ENCODE measurements at regions not wholly inside any gene's neighbourhood (a gene's known extent, or its start where the extent isn't known, plus 50 kb on each side); places are given as distances from the start of the nearest gene placed in this dataset.
"Not testable (repeated sequence)": the region's sequence is repeated elsewhere in the genome, so short reads cannot be mapped to it uniquely, and the experiment has no call there.

- no peak for DNase-seq (ENCODE audit: extremely low spot score)
- TF ChIP-seq ZNF384 (IDR thresholded peaks at IDR 0.05) (no peak), FOXK2 (IDR thresholded peaks at IDR 0.05) (no peak), SUZ12 (IDR thresholded peaks at IDR 0.05) (no peak), TARDBP (IDR thresholded peaks at IDR 0.05) (no peak), HDGF (IDR thresholded peaks at IDR 0.05; ENCODE audit: borderline replicate concordance) (no peak), FOXM1 (IDR thresholded peaks at IDR 0.05; ENCODE audit: borderline replicate concordance) (no peak)
- POLR2A ChIA-PET = no interaction called here
- CTCF ChIA-PET = interaction anchor here (0.6 kb wide), 1 partner anchor 8 kb away, joined by 4 read pairs; no protein-coding TSS in a partner anchor
These were observed 558.6 kb upstream of the SEMA6A start for GRCh38 chr5:117133198-117133597.

- DNase-seq (ENCODE audit: extremely low spot score) = no peak
- TF ChIP-seq SUZ12 (IDR thresholded peaks at IDR 0.05) (no peak), BHLHE40 (IDR thresholded peaks at IDR 0.05; ENCODE audit: borderline replicate concordance) (no peak), ZNF384 (IDR thresholded peaks at IDR 0.05) (no peak), ARNT (IDR thresholded peaks at IDR 0.05) (no peak), NFRKB (IDR thresholded peaks at IDR 0.05) (no peak), CTBP1 (IDR thresholded peaks at IDR 0.05; ENCODE audit: borderline replicate concordance) (no peak)
- CTCF ChIA-PET = no interaction called here
- POLR2A ChIA-PET = no interaction called here
These were observed 557.3 kb upstream of the SEMA6A start for GRCh38 chr5:117131876-117132275.

DNA sequence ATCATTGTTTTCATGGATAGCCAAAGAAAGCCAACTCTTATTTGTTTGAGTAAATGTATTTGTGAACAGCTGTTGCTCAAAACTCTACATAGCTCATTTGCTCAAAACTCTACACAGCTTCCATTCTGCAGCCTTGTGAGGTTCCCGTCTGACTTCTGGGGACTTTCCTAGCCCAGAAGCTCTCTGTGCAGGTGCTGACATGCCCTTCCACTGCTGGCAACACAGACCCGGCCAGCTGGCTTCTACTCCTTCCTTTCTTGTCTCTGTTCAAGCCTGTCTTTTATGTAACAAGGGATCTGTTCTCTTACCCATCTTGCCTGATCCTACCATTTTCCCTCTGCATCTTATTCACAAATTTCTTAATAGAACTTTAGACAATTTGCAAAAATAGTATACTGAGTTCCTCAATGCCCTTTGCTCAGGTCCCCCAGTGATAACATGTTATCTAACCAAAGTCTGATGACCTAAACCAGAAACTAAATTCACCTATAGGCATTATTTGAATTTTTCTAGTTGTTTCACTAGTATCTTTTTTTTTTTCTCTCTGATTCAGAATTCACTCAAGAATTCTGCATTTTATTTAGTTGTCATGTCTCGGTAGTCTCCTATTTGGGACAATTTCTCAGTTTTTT is 556.5 kb upstream of the SEMA6A start:
- ChIA-PET POLR2A (no interaction called here), CTCF (interaction anchor here (0.5 kb wide), 1 partner anchor 70 kb away, joined by 3 read pairs; no protein-coding TSS in a partner anchor)
- DNase-seq (ENCODE audit: extremely low spot score) = no peak
- no peak for TF ChIP-seq LEF1 (IDR thresholded peaks at IDR 0.05; ENCODE audit: borderline replicate concordance)

DNA sequence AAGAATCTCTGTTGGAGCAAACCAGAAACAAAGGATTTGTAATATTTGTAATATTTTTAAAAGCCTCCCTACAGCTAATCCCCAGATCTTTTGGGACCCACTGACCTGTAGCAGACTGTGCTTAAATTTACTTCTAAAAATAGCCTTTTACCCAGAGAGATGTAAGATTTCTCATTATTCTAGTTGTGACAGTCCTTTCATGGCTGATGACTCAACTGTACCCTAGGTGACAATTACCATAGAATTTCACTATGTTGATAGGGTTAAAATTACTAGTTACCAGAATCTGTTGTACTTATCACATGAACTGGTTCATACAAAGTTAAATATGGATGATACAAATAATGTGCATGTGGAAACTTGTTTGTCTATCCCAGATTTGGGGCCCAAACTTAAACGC is 543.9 kb upstream of the SEMA6A start:
- TF ChIP-seq FOXA1 (IDR thresholded peaks at IDR 0.05) = no peak
- no peak for TF ChIP-seq HDGF (IDR thresholded peaks at IDR 0.05; ENCODE audit: borderline replicate concordance)
- no peak for TF ChIP-seq FOXK2 (IDR thresholded peaks at IDR 0.05)
- POLR2A ChIA-PET = no interaction called here
- no peak for DNase-seq (ENCODE audit: extremely low spot score)
- CTCF ChIA-PET = no interaction called here

- CTCF ChIA-PET = interaction anchor here (0.6 kb wide), 1 partner anchor 18 kb away, joined by 3 read pairs; no protein-coding TSS in a partner anchor
- DNase-seq (ENCODE audit: extremely low spot score); POLR2A ChIA-PET: not testable (repeated sequence)
These were observed 542.7 kb upstream of the SEMA6A start for GRCh38 chr5:117117314-117117713.

DNA sequence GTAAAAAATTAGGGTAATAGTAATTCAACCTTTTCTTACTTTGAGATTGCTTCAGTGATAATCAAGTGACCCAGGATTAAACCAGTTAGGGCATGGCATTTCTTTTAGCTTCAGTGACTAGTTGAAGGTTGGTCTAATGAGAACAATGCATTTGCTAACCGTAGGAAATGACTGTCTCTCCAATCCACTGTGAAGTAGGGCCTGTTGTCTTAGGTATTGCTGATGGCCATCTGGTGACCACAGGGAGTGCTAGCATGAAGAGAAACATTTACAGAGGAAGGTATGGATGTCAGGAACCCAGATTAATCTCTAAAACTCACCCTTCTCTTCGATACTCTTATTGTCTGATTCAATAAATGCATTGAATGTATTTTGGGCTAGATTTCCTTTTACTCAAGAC is 535.9 kb upstream of the SEMA6A start:
- POLR2A ChIA-PET = no interaction called here
- CTCF ChIA-PET = no interaction called here
- TF ChIP-seq SUZ12 (IDR thresholded peaks at IDR 0.05) (no peak), LEF1 (IDR thresholded peaks at IDR 0.05; ENCODE audit: borderline replicate concordance) (no peak), PKNOX1 (IDR thresholded peaks at IDR 0.05) (no peak), FOXA1 (IDR thresholded peaks at IDR 0.05) (no peak), ZNF384 (IDR thresholded peaks at IDR 0.05) (no peak), L3MBTL2 (conservative IDR thresholded peaks at IDR 0.05) (no peak), TARDBP (IDR thresholded peaks at IDR 0.05) (no peak), BHLHE40 (IDR thresholded peaks at IDR 0.05; ENCODE audit: borderline replicate concordance) (no peak), HDGF (IDR thresholded peaks at IDR 0.05; ENCODE audit: borderline replicate concordance) (no peak), ARNT (IDR thresholded peaks at IDR 0.05) (no peak), NFRKB (IDR thresholded peaks at IDR 0.05) (no peak), CTBP1 (IDR thresholded peaks at IDR 0.05; ENCODE audit: borderline replicate concordance) (no peak), SP1 (IDR thresholded peaks at IDR 0.05) (no peak), ELF4 (IDR thresholded peaks at IDR 0.05) (no peak), FOXM1 (IDR thresholded peaks at IDR 0.05; ENCODE audit: borderline replicate concordance) (no peak), FOXK2 (IDR thresholded peaks at IDR 0.05) (no peak)
- no peak for DNase-seq (ENCODE audit: extremely low spot score)

GRCh38 chr5:117107859-117108258 is 533.2 kb upstream of the SEMA6A start:
- CTCF ChIA-PET = no interaction called here

More at GRCh38 chr5:117107859-117108258, 533.2 kb upstream of the SEMA6A start:
- no peak for TF ChIP-seq ZNF384 (IDR thresholded peaks at IDR 0.05)
- TF ChIP-seq LEF1 (IDR thresholded peaks at IDR 0.05; ENCODE audit: borderline replicate concordance) = no peak
- no peak for TF ChIP-seq FOXK2 (IDR thresholded peaks at IDR 0.05)
- TF ChIP-seq CTBP1 (IDR thresholded peaks at IDR 0.05; ENCODE audit: borderline replicate concordance) = no peak
- no peak for TF ChIP-seq FOXA1 (IDR thresholded peaks at IDR 0.05)
- no peak for TF ChIP-seq ELF4 (IDR thresholded peaks at IDR 0.05)
- TF ChIP-seq NFRKB (IDR thresholded peaks at IDR 0.05) = no peak
- TF ChIP-seq SUZ12 (IDR thresholded peaks at IDR 0.05) = no peak
- no peak for TF ChIP-seq TARDBP (IDR thresholded peaks at IDR 0.05)
- no peak for TF ChIP-seq BHLHE40 (IDR thresholded peaks at IDR 0.05; ENCODE audit: borderline replicate concordance)
- no peak for TF ChIP-seq FOXM1 (IDR thresholded peaks at IDR 0.05; ENCODE audit: borderline replicate concordance)
- TF ChIP-seq PKNOX1 (IDR thresholded peaks at IDR 0.05) = no peak
- TF ChIP-seq SP1 (IDR thresholded peaks at IDR 0.05) = no peak
- no peak for TF ChIP-seq HDGF (IDR thresholded peaks at IDR 0.05; ENCODE audit: borderline replicate concordance)
- POLR2A ChIA-PET = no interaction called here
- no peak for DNase-seq (ENCODE audit: extremely low spot score)

All from HEK293T (cell line).